ENCODE measurements at regions not wholly inside any gene's neighbourhood (a gene's known extent, or its start where the extent isn't known, plus 50 kb on each side); places are given as distances from the start of the nearest gene placed in this dataset.

DNA sequence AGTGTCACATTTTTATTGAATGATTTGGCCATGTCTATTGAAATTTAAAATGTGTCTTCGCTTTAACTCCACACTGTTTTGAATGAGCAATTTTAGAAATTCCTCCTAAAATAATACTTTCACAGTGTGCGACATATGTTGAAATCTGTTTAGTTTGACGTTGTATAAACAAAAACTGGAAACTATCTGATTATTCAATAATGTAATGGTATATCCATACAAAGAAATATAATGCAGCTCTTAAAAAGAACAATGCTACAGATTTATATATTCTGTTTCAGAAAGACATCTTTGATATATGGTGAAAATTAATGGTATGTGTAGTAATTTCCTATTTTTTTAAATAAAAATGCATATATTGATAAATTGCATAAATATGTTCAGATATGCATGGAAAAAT, 268.7 kb upstream of the SORL1-AS1 start:
- Mint-ChIP-seq H3K36me3 (ENCODE audit: low read depth) (no peaks in the 10 kb centered on the region), H3K4me3 (ENCODE audit: unreplicated experiment) (no peak overlapping the region), H3K27me3 (ENCODE audit: low read depth) (no peaks in the 10 kb centered on the region), H3K9me3 (ENCODE audit: low read depth) (no peaks in the 10 kb centered on the region), H3K4me1 (ENCODE audit: low read depth) (peaks cover 13% of the 10 kb centered on the region), H3K27ac (ENCODE audit: unreplicated experiment) (no peak overlapping the region)
- TF ChIP-seq, protein P1, sequence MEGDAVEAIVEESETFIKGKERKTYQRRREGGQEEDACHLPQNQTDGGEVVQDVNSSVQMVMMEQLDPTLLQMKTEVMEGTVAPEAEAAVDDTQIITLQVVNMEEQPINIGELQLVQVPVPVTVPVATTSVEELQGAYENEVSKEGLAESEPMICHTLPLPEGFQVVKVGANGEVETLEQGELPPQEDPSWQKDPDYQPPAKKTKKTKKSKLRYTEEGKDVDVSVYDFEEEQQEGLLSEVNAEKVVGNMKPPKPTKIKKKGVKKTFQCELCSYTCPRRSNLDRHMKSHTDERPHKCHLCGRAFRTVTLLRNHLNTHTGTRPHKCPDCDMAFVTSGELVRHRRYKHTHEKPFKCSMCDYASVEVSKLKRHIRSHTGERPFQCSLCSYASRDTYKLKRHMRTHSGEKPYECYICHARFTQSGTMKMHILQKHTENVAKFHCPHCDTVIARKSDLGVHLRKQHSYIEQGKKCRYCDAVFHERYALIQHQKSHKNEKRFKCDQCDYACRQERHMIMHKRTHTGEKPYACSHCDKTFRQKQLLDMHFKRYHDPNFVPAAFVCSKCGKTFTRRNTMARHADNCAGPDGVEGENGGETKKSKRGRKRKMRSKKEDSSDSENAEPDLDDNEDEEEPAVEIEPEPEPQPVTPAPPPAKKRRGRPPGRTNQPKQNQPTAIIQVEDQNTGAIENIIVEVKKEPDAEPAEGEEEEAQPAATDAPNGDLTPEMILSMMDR (IDR thresholded peaks at IDR 0.05) = no peak
- no peak for DNase-seq (ENCODE audit: low spot score)

- H3K9me3 Mint-ChIP-seq (ENCODE audit: low read depth) = no peaks in the 10 kb centered on the region
These were observed 264.5 kb upstream of the SORL1-AS1 start for GRCh38 chr11:121717296-121717695.

DNA sequence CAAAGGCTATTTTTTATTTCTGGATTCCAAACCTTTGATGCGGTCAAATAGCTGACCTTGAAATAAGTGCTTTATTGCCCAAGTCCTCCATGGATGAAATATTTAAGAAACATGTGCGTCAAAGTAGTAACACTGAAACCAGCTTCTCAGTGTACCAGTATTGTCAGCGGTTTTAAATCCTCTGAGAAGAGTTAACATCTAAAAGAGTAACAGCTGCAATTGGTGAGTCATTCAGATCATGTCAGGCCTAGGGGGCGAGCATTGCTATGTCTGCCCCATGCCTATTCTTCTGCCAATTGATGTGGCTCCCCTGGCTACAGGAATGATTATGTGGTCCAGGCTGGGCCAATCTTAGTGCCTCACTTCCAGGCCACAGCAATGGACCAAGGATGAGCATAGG, 263.3 kb upstream of the SORL1-AS1 start:
- no peaks in the 10 kb centered on the region for H3K9me3 Mint-ChIP-seq (ENCODE audit: low read depth)
- H3K36me3 Mint-ChIP-seq (ENCODE audit: low read depth) = no peaks in the 10 kb centered on the region
- no peaks in the 10 kb centered on the region for H3K4me1 Mint-ChIP-seq (ENCODE audit: low read depth)
- H3K27ac Mint-ChIP-seq (ENCODE audit: unreplicated experiment) = no peak overlapping the region
- DNase-seq (ENCODE audit: low spot score) = no peak
- no peaks in the 10 kb centered on the region for H3K27me3 Mint-ChIP-seq (ENCODE audit: low read depth)
- TF ChIP-seq, protein P1 (IDR thresholded peaks at IDR 0.05) = no peak
- no peak overlapping the region for H3K4me3 Mint-ChIP-seq (ENCODE audit: unreplicated experiment)

More at GRCh38 chr11:121717296-121717695, 264.5 kb upstream of the SORL1-AS1 start:
- DNase-seq (ENCODE audit: low spot score) = no peak
- H3K4me1 Mint-ChIP-seq (ENCODE audit: low read depth) = peaks cover 5% of the 10 kb centered on the region
- H3K36me3 Mint-ChIP-seq (ENCODE audit: low read depth) = no peaks in the 10 kb centered on the region
- no peaks in the 10 kb centered on the region for H3K27me3 Mint-ChIP-seq (ENCODE audit: low read depth)
- no peak overlapping the region for H3K27ac Mint-ChIP-seq (ENCODE audit: unreplicated experiment)
- H3K4me3 Mint-ChIP-seq (ENCODE audit: unreplicated experiment) = no peak overlapping the region
- TF ChIP-seq, protein P1 (IDR thresholded peaks at IDR 0.05) = no peak

DNA sequence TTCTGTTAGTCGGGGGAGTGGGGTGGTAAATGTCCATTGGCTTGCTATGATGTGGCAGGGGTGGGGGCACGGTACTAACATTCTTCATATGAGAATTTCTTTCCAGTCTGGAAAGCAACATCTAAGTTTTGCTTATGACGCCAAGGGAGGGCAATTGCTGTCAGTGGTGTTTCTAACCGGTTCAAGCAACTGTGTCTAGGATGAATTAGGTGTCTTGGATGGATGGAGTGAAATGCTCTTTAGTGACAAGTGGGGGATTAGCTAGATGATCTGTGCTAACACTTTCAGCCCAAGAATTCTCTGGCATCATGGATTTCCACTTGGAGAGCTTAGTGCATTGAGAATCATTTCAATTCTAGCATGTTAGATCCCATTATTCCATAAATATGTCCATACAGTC, 262.6 kb upstream of the SORL1-AS1 start:
- Mint-ChIP-seq H3K9me3 (ENCODE audit: low read depth) (no peaks in the 10 kb centered on the region), H3K27ac (ENCODE audit: unreplicated experiment) (no peak overlapping the region), H3K36me3 (ENCODE audit: low read depth) (no peaks in the 10 kb centered on the region), H3K27me3 (ENCODE audit: low read depth) (no peaks in the 10 kb centered on the region), H3K4me3 (ENCODE audit: unreplicated experiment) (no peak overlapping the region), H3K4me1 (ENCODE audit: low read depth) (no peaks in the 10 kb centered on the region)
- TF ChIP-seq, protein P1 (IDR thresholded peaks at IDR 0.05) = no peak
- DNase-seq (ENCODE audit: low spot score) = no peak

GRCh38 chr11:121714351-121714750, 261.6 kb upstream of the SORL1-AS1 start:
- Mint-ChIP-seq H3K27me3 (ENCODE audit: low read depth) (no peaks in the 10 kb centered on the region), H3K27ac (ENCODE audit: unreplicated experiment) (no peak overlapping the region), H3K36me3 (ENCODE audit: low read depth) (no peaks in the 10 kb centered on the region), H3K4me1 (ENCODE audit: low read depth) (no peaks in the 10 kb centered on the region), H3K9me3 (ENCODE audit: low read depth) (no peaks in the 10 kb centered on the region), H3K4me3 (ENCODE audit: unreplicated experiment) (no peak overlapping the region)
- TF ChIP-seq, protein P1 (IDR thresholded peaks at IDR 0.05) = no peak
- DNase-seq (ENCODE audit: low spot score) = no peak

All from chondrocyte (in vitro differentiated cells).